ENCODE measurements at regions not wholly inside any gene's neighbourhood (a gene's known extent, or its start where the extent isn't known, plus 50 kb on each side); places are given as distances from the start of the nearest gene placed in this dataset.

DNA sequence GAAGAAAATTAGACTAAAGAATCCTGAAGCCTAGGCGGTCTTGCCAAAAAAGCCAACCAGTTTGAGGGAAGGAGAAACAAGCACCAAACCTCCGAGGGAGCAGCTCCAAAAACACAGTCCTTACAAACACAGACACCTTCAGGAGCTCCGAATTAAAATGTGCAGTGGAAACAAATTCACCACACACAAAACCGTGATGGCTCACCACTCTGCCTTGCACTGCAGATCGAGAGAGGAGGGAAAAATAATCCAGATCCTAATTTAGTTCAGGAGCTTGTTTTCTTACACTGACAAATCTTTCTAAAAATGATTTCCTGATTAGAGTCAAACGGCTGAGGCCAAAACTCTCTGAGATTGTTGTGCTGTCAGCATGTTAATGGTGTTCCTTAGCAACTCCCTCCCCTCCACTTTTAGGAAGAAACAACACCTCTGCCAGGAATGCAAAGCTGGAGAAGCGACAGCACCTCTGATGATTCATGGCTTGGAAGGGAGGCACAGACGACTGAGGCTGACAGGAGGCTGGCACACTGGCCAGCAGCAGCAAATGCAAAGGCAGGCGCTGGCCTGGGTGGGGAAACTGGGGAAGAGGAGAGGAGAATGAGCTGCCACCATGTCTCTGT lies 249.4 kb upstream of the KLHL29 start:
- TF ChIP-seq, protein P1, sequence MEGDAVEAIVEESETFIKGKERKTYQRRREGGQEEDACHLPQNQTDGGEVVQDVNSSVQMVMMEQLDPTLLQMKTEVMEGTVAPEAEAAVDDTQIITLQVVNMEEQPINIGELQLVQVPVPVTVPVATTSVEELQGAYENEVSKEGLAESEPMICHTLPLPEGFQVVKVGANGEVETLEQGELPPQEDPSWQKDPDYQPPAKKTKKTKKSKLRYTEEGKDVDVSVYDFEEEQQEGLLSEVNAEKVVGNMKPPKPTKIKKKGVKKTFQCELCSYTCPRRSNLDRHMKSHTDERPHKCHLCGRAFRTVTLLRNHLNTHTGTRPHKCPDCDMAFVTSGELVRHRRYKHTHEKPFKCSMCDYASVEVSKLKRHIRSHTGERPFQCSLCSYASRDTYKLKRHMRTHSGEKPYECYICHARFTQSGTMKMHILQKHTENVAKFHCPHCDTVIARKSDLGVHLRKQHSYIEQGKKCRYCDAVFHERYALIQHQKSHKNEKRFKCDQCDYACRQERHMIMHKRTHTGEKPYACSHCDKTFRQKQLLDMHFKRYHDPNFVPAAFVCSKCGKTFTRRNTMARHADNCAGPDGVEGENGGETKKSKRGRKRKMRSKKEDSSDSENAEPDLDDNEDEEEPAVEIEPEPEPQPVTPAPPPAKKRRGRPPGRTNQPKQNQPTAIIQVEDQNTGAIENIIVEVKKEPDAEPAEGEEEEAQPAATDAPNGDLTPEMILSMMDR (IDR thresholded peaks at IDR 0.05; ENCODE audit: low read depth, low read length, poor library complexity, severe bottlenecking) = no peak
- TF ChIP-seq EZH2phosphoT487 (IDR thresholded peaks at IDR 0.05; ENCODE audit: borderline replicate concordance, low read length) = no peak
